LHCN-M2 (cell line): ENCODE measurements at regions not wholly inside any gene's neighbourhood (a gene's known extent, or its start where the extent isn't known, plus 50 kb on each side); places are given as distances from the start of the nearest gene placed in this dataset.

ENCODE experiments used
- DNase-seq: peaks from one replicate; pipeline ENCODE4 v3.0.0-alpha.2; 2012; ENCODE audit warnings: low read depth

DNA sequence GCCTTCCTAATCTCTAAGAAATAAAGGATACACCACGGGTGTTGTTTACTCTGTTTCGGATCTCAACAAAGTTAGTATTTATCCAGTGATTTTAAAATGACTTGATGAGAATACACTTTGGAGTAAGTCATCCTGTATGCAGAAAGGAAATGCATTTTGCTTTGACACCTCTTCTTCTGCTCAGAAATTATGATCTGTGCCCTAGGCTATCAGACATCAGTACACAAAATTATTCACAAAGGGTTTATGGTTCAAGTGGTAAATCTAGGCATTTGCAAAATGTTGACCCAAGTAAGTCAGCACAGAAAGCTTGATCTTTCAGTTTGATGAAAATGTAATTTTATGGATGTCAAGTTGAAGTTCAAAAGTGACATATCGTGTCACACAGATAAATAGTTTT, 248.5 kb downstream of the ATP23 start:
- no peak for DNase-seq

GRCh38 chr12:58190618-58191017, 249.3 kb downstream of the ATP23 start:
- DNase-seq = no peak

- DNase-seq = no peak
Observed at GRCh38 chr12:58196971-58197370, 255.6 kb downstream of the ATP23 start.

DNA sequence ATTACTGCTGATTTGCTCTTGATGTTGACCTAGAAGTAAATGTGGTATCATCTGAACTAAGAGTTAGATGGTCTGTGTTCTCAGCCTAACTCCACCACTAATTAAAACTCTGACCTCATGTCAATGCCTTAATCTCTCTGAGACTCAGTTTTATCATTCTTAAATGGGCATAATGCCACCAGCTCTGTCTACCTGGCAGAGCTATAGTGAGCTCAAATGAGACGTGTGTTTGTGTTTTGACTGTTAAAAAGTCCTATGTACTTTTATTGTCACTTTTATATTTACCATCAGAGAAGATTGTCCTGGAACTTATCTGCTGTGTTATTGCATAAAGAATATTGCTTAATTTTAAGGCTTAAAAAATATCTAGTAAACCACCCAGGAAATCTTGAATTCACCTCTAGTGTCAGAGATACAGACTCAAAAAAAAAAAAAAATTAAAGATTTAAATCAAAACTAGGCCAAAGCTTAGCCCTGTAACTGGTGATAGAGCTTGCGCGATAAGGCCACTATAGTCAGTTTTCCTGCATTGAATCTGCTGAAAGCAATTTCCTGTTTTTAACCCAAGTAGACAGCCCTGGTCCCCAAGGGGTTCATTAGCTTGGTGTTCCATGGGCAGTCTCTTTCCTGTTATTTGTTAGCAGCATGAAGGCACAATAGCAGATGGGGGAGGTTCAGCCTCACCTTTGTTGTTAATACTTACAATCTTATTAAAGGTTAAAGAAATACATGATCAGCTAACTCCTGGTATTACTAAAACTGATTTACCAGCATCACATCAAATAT, 261.8 kb downstream of the ATP23 start:
- no peak for DNase-seq

DNA sequence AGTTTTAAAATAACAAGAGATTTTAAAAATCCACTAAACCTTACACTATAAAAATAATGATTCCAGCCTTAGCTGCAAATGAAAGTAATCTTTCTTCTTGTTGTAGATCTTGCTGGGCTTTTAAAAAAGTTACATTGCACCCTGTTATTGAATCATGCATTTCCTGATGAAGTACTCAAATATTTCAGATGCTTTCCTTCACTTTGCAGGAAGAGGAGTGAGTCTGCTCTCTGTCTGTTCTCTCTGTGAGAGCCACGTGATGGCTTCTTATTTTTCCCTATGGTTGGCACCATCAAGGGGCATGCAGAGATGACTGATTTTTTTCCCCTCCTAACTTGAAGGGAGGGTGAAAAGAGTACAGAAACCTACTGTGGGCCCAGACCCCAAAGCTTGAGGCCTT, 262.7 kb downstream of the ATP23 start:
- no peak for DNase-seq

- no peak for DNase-seq
Observed at GRCh38 chr12:58206876-58207275, 265.5 kb downstream of the ATP23 start.

DNA sequence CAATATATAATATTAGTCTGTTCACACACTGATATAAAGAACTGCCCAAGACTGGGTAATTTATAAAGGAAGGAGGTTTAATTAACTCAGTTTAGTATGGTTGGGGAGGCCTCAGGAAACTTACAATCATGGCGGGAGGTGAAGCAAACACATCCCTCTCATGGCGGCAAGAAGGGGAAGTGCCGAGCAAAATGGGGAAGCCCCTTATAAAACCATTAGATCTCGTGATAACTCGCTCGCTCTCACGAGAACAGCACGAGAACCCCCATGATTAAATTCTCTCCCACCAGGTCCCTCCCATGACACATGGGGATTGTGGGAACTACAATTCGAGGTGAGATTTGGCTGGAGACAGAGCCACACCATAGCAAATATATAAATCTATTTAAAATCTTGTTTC, 269.8 kb downstream of the ATP23 start:
- no peak for DNase-seq

DNA sequence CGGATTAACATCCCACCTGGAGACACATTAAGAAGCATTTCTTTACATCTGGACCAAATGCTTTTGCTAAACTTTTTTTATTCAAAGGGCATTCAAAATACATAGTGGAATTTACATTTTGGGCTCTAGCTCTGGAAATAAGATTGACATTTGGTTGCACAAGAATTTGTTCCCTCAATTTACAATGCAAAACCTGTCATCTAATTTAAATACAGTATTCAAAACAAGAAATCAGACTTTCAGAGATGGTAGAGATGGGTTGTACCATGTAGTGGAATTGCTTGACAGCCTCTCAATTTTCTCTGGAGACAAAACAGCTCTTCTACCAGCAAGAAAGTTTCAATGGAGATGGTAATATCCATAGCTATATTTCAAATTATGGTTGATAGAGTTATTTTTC, 275.8 kb downstream of the ATP23 start:
- no peak for DNase-seq

- DNase-seq = no peak
Observed at GRCh38 chr12:58224536-58225105, 283.3 kb downstream of the ATP23 start.

- no peak for DNase-seq
Observed at GRCh38 chr12:58225203-58225877, 284.0 kb downstream of the ATP23 start.

DNA sequence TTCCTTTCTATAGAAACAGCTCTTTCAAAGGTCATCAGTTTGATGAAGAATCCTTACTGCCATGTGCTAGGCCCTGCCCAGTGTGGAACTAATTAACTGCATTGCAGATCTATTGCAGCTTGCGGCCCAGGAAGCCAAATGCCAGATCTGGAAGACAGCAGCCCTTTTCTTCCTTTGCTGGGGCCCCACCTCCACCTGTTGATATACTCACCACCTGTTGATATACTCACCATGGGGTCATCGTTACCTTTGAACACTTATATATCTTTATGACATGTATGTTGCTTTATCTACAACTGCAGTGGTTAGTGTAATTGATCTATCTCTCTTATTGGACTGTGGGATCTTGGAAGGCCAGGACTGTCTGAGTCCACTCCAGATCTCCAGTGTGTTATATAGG, 292.5 kb downstream of the ATP23 start:
- no peak for DNase-seq

DNA sequence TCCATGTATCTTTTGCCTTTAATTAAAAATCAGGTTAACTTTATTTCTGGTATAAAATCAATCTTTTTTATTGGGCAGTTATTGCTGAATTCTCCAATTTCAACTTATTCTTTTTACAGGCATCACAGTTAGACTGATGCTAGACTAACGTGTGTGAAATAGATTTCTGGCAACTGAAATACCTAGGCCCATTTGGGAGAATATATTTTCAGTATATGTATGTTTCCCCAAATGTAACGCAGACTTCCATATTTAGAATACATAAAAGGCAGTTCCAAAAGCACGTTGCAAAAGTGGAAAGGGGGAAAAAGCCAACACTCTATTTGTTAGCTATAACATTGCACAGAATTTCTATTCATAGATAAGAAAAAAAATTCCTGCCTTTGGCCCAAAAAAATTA, 297.0 kb downstream of the ATP23 start:
- no peak for DNase-seq

DNA sequence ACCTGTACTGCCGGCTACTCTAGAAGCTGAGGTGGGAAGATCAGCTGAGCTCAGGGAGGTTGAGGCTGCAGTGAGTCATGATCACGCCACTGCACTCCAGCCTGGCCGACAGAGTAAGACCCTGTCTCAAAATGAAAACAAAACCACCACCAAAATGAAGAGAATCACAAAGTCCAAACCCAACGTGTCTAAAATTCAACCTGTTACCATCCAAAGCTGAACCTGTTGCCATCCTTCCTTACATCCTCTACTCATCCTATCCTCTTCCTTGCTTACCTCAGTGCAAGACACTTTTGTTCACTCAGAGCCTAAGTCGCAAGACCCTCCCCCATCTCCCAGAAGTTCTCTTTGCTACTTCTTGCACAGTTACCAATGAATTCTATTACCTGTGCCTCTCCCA, 299.7 kb downstream of the ATP23 start:
- DNase-seq = no peak

DNA sequence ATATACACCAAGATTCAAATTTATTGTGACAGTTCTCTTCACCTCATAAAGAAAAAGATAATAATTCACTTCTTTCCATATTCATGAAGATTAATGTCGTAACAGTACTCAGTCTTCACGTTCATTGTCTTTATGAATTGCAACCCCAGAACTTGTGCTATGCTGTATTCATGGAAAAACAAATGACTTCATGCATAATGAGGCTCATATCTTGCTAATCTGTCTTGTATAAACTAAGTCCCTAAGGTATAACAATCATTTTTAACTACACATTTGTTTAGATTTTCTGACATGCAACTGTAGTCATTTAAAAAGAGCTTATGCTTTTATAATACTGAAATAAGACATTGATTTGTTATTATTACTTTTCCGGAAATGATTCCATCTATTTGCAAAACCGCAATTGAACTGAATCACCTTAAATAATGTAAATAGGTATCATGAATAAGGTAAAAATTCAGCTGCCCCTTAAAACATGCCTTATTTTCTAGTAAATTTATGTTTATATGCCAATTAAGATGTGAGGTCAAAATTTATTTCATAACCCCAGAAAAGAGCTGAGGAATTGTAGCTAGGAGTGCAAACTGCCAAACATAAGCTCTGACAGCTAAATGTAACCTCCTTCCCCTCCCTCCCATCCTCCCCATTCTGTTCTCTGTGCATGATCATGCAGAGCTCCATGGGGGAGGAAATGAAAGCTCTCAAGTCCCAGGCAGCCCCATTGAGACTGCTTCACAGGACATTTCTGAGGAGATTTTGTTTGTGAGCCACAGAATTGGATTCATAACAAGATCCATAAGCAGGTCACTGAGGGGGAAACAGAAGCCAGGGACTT, 301.6 kb downstream of the ATP23 start:
- no peak for DNase-seq

- peak; percentile 6 for DNase-seq
Observed at GRCh38 chr12:58247633-58248032, 306.3 kb downstream of the ATP23 start.

DNA sequence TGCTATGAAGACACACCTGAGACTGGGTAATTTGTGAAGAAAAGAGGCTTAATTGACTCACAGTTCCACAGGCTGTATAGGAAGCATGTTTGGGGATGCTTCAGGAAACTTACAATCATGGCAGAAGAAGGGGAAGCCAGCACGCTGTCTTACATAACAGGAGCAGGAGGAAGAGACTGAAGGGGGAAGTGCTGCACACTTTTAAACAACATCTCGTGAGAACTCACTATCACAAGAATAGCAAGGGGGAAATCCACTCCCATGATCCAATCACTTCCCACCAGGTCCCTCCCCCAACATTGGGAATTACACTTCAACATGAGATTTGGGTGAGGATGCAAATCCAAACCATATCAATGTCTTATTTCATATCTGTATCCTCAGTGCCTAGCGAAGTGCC, 307.2 kb downstream of the ATP23 start:
- DNase-seq = no peak

DNA sequence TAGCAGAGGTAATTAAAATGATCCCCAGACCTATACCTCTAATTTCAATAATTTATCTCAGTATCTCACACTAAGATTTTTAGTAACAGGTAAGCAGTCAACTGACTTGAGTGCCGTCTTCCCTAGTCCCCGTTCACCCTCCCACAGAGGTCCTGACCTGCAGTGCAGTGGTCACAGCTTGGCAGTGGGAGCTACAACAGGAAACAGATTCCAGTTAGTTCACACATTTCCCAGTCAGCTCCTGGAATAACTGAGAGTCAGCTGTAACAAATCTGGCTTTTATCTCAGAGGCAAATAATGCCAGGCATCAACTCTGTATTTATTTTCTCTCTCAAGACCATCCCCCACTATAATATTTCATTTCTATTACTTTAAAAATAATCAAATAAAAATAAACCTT, 308.2 kb downstream of the ATP23 start:
- peak; percentile 4 for DNase-seq

DNA sequence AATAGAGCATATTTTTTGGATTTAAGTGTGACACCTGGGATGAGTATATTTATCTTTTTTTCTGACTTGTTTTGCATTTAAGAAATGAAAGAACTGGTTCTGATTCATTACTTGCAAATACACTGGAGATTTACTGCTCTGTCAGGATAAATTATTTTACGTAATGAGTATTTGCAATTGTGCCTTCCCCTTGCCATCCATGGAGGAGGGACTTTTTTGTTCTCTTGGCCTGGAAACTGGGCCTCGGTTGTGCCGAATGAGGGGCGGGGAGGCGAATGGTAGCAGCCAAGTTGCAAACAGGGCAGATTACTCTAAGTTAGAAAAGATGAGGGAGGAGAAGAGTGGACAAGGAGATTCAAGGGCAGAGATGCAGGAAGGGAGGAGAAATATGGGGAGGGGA, 308.7 kb downstream of the ATP23 start:
- DNase-seq = no peak

- no peak for DNase-seq
Observed at GRCh38 chr12:58252914-58253313, 311.5 kb downstream of the ATP23 start.

- DNase-seq = no peak
Observed at GRCh38 chr12:58253663-58254062, 312.3 kb downstream of the ATP23 start.

DNA sequence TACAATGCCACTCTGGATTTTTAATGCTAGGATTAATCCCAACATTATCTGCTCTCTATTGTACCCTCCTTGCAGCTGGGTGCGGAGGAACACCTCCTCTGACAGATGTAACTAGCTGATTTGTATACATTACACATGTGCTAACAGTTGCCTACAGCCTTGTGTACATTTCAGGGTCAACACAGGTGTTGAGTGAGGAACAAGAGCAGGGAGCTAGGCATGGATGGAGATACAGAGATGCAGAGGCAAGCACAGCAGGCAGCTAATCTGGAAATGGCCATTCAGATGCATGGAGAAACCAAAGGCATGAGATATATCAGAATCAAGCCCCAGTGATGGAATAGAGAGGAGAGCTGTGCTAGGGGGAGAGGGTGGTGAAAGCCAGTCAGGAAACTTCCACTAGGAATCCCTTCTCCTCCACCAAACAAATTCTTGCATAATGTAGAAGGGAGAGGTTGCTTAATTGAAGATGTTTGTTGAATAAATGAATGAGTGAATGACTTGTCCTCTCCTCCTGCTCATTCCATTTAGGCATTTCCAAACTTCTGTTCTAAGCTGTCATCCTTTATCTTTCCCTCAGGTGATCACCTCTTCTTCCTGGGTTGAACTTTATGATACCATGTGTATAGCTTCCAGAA, 313.2 kb downstream of the ATP23 start:
- no peak for DNase-seq

DNA sequence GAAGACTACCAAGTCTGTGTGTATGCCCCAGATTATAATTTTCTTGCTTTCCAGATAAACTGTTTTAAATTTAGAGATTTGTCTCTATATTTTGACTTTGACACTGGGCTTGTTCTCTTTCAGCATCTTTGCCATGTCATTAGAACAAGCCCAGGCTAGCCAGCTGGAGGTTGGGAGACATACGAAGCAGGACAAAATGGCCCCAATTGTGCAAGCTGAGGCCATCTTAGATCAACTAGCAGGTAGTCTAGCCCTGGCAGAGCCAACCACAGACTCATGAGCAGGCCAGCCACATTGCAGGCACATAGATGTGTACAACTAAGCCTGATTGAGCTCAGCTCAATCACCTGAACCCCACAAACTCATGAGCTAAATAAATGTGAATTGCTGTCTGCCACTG, 321.4 kb downstream of the ATP23 start:
- no peak for DNase-seq
